Activated gamma-delta T cell treated with anti-CD3 and anti-CD28 coated beads, Interleukin-2, amount 50 U/mL, for 16 hours (primary cell): ENCODE measurements at regions not wholly inside any gene's neighbourhood (a gene's known extent, or its start where the extent isn't known, plus 50 kb on each side); places are given as distances from the start of the nearest gene placed in this dataset.
"Not testable (repeated sequence)": the region's sequence is repeated elsewhere in the genome, so short reads cannot be mapped to it uniquely, and the experiment has no call there.

ENCODE experiments used
- DNase-seq: peaks from one replicate; pipeline ENCODE4 v3.0.0-alpha.2; 2020; ENCODE audit warnings: low read depth

- not testable (repeated sequence) for DNase-seq
Measured at GRCh38 chr17:64724246-64724645, 62.1 kb upstream of the SMURF2 start.

- no peak for DNase-seq
Measured at GRCh38 chr17:64723781-64724180, 61.7 kb upstream of the SMURF2 start.

- DNase-seq, result not testable (repeated sequence)
Measured at GRCh38 chr17:64721556-64721955, 59.4 kb upstream of the SMURF2 start.

- DNase-seq, result not testable (repeated sequence)
Measured at GRCh38 chr17:64720253-64720652, 58.1 kb upstream of the SMURF2 start.

- DNase-seq, result not testable (repeated sequence)
Measured at GRCh38 chr17:64719517-64719916, 57.4 kb upstream of the SMURF2 start.

- not testable (repeated sequence) for DNase-seq
Measured at GRCh38 chr17:64718816-64719215, 56.7 kb upstream of the SMURF2 start.

- DNase-seq, result no peak
Measured at GRCh38 chr17:64718058-64718457, 56.0 kb upstream of the SMURF2 start.

GRCh38 chr17:64716496-64716895, 54.4 kb upstream of the SMURF2 start:
- DNase-seq, result not testable (repeated sequence)

GRCh38 chr17:64713786-64714185, 51.7 kb upstream of the SMURF2 start:
- DNase-seq, result not testable (repeated sequence)

- DNase-seq, result peak; percentile 14
Measured at GRCh38 chr17:64712557-64713351, 50.6 kb upstream of the SMURF2 start.
